Stimulated activated CD8-positive, alpha-beta memory T cell treated with anti-CD3 and anti-CD28 coated beads, Interleukin-4, amount 100 ng/mL, for 4 hours (primary cell): ENCODE measurements at regions not wholly inside any gene's neighbourhood (a gene's known extent, or its start where the extent isn't known, plus 50 kb on each side); places are given as distances from the start of the nearest gene placed in this dataset.

Experiments
- DNase-seq, 2 donors: peaks; one replicate each; pipeline ENCODE4 v3.0.0-alpha.2; 2020; ENCODE audit warnings: low read depth in 2 of 2, low spot score in 1 of 2

DNA sequence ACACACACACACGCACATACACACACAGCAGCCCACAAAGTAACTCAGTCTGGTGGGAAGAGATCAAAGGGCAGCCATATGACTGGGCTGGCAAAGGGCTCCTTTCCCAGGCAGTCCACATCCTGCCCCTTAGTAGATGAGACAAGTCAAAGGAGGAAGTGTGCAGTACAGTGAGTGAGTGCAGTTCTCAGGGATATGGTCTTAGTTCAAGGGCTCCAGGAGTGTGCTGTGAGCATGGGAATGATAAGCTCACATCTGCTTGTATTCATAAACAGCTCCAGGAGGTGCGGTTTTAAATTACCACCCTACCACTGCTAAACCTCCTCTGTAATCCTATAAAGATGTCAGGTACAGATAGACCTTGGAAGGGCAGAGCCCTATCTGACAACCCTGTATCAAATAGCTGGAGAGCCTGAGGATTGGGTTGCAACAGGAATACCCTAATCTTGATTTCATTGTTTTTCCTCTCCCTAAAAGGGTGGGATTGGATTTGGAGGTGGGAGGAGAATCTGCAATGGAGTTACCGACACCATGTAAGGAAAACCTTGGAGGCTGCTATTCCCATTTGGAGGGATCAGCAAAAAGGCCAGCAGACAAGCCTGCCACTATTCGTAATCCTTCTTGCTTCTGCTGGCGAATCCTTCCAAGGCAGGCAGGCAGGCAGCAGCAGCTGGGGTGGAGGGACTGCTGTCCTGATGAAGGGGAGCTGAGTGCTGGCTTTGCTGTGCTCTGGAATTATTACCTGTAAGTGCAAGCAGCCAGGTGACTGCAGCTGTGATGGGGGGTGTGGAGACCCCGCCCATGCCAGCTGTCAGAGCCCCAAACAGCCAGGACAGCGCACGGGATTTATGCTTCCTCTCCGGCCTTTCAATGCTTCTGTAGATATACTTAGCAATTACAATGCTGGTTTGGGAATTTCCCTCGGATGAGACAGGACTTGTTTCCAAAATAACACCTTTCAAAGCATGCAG lies 342.7 kb downstream of the PRL start:
- no peak for DNase-seq

DNA sequence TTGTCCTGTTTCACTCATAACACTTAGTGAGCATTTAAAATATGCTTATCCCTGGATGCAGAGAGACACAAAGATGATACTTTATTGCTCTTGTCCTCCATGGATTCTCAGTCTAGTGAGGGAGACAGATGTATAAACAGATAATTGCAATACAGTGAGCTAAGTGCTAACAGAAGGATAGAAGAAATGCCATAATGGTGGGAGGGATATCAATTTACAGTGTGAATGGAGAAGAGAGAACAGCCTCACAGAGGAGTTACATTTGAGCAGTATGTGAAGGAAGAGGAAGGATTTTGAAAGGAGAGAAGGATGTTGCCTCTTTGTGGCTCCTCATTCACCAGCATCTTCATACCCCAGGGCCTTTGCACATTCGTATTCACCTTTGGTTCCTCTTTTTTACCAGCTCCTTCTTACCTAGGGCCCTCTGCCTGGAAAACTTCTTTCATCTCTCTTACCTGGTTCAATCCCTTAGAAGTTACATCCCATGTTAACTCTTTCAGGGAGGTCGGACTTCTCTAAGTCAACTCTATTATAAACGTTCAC lies 341.7 kb downstream of the PRL start:
- no peak for DNase-seq

DNA sequence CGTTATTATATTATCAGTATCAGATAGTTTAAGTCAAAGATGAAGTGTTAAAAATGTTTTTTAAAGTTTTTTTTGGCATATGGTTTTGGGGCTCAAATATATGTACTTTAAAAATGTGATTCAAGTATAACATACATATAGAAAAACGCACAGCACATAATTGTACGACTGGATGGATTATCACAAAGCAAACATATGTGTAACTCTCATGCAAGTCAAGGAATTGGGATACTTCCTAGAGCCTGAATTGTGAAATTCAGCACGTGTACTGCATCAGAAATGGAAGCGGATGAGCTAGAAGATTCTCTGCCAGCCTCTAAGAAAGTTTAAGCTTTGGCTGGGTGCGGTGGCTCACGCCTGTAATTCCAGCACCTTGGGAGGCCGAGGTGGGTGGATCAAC lies 340.9 kb downstream of the PRL start:
- DNase-seq: no peak

DNA sequence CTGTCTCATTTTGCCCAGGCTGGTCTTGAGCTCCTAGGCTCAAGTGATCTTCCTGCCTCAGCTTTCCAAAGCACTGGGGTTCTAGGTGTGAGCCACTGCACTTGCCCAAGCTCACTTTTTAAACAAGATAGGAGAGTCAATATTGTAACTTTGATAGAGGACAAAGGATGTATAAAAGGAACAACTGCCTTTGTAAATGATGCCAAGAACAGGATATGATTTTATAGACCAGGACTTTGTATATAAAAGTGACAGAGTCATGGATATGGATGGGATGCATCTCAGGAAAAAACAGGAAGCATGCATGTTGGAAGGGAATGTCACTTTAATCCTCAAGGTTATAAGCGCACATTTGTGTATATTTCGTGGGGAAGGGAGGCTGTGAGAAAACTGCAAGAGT lies 338.4 kb downstream of the PRL start:
- DNase-seq: no peak

DNA sequence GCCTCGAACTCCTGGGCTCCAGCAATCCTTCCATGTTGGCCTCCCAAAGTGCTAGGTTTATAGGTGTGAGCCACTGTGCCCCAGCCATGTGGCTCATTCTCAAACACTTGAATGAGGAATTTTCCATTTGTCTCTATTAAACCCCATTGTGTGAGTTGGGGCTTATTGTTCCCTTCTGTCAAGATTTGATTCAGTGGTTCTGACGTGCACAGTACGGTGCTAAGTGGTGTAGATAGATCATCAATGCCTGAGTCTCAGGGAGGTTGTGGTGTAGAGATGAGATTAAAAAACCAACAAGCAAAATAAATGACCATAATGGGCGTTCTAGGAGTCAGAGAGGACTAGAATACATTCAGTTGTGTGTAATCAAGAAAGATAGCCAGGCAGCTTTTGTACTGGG lies 335.6 kb downstream of the PRL start:
- no peak for DNase-seq

DNA sequence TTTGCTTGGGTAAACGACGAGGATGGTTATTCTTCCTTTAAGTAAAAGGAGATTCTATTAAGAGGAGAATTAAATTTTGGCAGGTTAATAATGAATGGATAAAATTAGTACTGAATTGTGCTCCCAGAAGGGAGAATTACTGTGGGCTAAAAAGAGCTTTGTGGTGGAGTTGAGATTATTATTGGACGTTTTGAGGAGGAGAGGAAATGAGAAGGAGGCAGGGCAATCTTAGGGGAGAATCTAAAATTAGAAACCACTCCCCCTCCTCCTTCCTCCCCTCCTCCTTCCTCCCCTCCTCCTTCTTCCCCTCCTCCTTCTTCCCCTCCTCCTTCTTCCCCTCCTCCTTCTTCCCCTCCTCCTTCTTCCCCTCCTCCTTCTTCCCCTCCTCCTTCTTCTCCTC lies 331.8 kb downstream of the PRL start:
- DNase-seq: no peak

DNA sequence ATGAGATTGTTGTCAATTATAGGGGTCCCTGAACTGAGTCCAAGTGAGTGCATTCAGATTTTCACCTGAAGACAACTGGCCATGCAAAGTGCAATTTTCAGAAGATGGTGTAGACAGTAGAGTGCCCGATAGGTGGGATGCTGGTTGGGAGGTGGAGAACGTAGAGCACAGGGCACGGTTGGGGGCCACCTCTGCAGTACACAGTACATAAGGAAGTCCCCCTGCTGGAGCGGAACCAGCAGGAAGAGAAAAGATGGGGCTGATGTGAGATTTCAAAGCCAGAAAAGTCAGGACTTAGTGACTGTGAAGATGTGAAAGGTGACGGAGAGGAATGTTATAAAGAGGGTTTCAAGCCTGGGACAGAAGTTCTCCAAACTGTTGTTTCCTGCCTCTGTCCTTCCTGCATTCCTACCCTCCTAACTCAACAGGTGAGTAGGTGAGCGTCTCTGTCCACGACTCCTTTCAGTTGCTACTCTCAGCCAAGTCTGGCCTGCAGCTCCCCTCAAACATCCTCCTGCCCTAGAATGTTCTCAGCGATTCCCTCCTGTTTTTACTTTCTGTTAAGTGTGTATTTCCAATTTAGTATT lies 330.8 kb downstream of the PRL start:
- DNase-seq: no peak

DNA sequence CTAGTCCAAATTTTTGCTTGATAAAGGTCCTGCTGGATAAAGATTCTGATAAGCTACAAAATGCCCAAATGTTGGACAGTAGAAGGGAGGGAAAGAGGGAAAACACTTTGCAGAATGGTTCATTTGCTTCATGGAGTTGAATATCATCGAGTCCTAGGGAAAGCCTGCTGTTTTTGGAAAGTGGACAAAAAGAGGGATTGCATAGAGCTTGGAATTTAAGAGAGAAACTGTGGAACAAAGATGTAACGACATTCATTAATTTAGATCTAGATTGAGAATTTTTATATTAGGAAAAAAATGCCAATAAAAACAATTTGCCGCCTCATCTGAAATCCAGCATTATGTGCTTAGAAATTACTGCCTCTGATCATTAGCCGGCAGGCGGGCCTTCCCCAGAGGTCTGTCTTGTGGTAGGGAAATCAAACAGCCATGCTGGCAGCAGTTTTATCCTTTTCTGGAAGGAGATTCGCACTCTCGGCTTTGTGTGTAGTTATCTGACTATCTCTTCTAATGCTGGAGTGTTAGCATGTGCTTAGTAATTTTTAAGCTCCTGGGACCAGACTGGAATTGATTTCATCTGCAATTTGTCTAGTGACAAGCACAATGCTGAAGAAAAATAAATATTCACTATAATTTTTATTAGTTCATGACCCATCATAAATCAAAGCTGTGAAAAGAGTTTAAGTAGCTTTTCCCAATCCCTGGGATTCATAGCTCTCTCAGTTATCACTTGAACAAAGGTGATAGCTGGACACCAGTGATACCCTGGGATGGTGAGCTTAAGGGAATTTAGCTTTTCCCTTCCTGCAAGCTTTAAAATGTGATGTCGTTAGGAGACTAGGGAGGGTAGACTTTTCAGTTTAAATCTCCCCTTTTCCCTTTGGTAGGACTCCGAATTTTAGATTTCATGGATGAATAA lies 329.5 kb downstream of the PRL start:
- DNase-seq: no peak

DNA sequence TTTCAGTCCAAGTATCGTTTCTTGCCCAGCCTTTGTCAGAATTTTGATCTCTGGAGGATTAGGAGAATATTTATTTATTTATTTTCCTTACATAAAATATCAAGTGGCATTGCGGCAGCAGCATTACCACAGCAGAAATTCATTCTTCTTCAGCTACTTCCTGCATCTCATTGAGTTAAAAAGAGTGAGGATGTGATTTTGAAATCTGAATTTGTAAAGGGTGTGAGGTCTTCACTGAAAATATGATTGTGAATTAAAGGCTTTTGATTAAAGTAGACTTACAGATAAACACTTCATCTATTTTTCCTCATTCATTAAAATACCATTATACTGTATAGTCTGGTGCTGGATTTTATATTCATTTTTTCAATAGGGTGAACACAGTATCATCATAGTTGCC lies 328.4 kb downstream of the PRL start:
- DNase-seq: no peak

DNA sequence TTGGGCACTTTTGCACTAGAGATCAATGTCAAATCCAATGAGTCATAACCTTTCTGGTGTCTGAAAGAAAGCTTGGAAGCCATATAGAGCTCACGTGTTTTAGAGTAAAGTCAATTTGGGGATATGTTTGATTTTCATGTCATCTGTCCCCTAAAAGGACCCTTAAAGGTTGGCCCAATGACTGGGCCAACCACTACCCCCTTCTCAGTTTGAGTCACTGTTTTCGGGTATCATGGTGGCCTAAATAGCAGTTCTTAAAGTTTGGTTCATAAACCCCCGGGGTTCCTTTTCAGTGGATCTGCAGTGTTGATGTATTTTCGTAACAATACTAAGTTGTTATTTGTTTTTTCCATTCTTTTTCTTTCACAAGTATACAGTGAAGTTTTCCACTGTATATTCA lies 327.6 kb downstream of the PRL start:
- DNase-seq: no peak

DNA sequence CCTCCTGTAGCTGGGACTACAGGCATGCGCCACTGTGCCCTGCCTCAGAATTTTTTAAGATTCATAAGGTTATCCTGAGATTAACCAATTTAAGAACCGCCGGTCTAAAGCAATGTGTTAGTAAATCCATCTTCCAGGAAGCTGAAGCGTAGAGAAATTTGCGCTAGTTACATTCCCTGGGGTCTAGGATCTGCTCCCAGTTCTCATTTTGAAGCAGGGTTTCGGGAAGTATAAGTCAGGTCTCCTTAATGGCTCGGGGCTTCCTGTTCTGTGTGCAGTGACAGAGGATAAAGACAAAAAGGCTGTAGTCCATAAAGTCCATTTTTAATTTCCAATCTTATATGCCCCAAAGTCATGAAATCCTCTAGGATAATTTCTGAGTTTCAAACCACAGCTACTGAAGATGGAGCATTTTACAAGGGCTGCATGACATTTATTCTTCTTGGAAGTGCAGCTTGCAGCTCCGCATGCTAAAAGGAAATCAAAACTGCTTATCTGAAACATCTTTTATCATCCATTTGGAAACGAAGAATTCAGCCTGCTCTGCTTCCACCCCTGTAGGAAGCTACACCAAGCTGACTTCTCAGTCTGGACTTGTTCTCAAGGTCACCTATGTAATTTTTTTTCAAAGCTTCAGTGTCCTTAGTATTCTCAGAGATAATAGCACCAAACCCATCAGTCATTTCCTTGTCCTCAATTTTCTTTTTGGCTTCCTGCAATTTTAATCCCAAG lies 326.1 kb downstream of the PRL start:
- DNase-seq: no peak

DNA sequence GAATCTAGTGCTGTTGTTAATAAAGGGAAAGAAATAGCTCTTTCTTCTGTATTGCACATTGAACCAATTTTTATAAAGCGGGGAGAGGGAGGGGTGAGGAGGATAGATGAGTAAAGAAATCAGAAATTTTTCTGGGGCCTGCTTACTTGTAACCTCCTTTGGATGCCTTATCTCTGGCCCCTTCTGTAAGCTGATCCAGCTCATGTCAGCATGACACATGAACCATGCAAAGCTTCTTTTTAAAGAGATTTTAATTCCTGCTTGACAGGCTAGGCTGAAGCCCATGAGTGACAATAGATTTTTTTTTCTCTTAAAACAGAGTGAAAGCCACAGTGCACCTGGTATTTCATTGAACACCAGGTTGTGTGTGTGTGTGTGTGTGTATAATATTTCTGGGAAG lies 325.3 kb downstream of the PRL start:
- no peak for DNase-seq

DNA sequence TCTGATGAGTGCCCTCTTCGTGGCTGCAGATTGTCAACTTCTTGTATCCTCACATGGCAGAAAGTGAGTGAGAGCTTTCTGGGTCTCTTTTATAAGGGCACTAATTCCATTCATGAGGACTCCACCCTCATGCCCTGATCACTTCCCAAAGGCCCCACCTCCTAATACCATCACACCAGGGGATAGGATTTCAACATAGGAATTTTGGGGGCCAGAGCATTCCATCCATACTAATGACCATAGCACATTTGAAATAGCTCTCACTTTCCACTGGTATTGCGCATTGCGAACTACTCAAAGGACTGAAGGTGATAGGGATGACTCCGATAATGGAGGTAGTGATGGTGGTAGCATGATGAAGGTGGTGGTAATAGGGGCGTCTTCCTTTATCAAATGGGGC lies 324.3 kb downstream of the PRL start:
- DNase-seq: no peak

DNA sequence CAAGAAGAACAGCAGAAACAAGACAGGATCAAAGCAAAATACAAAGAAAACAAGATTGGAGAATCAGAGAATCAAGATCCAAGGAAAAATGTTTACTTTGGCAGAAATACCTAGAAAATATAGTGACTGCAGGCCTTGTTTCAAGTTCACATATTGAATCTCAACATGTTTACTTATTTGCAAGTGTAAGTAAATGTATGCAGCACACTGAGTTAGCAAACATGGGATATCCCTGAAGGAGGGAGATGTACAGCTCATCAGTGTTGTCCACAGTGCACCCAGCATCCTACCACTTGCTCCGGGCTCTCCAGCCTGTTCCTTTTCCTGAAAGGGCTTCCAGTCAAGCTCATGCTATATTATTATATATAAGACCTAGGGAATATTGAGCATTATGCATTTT lies 319.5 kb downstream of the PRL start:
- no peak for DNase-seq

DNA sequence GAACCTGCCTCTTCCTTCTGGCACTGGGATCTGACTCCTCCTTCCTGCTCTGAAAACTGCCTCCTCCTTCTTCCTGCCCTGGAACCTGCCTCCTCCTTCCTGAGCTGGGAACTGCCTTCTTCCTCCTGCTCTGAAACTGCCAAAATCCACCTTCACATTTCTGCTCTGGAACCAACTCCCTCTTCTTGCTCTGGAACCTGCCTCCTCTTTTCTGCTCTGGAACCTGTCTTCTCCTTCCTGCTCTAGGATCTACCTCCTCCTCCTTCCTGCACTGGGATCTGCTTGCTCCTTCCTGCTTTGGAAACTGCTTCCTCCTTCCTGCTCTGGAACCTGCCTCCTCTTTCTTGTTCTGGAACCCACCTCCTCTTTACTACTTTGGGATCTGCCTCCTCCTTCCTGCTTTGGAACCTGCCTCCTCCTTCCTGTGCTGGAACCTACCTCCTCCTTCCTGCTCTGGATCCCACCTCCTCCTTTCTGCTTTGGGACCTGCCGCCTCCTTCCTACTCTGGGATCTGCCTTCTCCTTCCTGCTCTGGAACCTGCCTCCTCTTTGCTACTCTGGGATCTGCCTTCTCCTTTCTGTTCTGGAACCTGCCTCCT lies 315.5 kb downstream of the PRL start:
- DNase-seq: no peak

DNA sequence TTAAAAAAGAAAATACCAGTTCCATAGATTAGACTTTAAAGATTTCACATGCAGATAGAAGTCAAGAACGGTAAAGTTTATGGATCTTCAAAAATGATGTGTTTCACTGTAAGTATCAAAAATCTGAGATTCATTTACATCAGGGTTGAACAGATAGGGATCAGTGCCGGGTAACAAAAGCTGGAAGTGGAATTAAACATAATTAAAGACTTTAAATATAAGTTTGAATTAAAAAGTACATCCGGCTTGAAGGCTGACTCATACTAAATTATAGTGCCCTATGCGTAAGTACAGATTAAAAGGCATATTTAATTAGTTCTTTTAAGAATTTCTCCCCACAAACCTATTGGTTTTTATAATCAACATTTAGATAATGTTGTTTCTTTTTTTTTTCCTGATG lies 312.7 kb downstream of the PRL start:
- no peak for DNase-seq

DNA sequence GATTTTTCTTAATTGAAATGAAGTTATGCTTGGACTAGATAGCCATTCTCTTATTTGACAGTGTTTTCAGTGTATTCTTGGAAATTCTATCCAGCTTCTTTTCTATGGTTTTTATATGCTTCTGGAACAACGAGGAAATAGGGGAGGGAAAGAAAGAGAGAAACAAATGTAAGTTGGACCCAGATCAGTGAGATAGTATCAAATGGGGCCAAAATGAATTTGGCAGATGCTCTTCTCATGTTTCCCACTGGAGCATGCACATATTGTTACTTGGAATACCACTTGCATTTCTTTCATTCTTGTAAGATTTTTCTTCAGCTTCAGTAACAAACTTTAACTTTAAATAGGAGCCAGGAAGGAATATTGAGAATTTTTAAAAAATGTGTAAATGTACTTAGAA lies 312.3 kb downstream of the PRL start:
- DNase-seq: no peak

DNA sequence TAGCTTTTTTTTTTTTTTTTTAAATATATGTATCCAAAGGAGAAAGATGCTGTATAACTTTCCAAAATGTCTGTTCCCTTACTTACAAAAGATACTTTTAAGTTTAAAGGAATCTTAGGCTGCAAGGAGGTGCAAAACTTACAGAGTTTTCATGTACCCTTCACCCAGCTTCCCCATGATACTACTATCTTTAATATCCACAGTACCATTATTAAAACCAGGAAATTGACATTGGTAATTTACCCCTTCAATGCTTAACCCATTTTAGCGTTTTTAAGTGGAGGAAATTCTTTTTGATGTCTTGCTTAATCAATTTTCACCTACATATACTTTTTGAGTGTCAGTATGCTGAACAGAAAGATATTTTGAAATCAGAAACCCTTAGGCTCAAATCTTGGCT lies 310.9 kb downstream of the PRL start:
- DNase-seq: no peak

DNA sequence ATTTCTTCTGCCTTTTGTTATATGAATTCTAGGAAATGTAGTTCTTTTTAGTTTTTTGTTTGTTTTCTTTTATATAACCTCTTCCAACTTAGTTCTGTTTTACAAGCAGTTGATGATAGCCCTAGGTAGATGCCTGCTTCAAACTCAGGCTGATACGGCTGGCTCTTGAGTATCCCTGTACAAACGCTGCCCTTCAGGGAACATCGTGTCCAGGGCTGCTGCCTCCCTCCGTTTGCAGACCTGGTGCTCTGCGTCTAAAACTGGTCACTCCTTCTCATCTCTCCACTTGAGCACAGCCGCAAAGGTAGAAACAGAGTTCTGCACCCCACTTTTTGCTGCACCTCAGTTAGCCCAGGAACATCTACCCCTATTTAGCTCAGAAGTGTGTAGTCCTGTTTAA lies 310.1 kb downstream of the PRL start:
- DNase-seq: no peak

DNA sequence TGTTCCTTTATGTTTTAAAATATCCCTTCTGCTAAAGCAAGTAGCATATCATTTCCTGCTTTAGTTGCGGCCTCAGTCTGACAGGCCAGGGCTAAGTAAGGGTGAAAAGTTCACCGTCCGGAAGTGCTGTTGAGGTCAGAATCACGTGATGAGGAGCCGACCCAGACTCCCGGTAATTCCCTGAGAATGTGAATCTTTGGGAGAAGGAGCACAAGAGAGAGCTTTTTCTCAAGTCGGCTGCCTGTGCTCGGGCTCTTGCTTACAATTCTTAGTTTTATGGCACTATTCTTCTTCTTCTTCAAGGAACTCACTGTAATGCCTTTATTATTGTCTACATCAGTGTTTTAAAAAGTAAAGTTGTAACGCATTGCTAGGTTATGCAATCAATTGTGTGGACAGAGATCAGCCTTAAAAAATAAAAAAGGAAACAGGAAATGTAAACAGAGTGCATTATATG lies 309.3 kb downstream of the PRL start:
- no peak for DNase-seq
